ENCODE measurements at regions not wholly inside any gene's neighbourhood (a gene's known extent, or its start where the extent isn't known, plus 50 kb on each side); places are given as distances from the start of the nearest gene placed in this dataset.

- no peak for TF ChIP-seq CTCF (IDR thresholded peaks at IDR 0.05)
- no peak for TF ChIP-seq POLR2A (IDR thresholded peaks at IDR 0.05)
These were observed 675.3 kb downstream of the LTN1 start for GRCh38 chr21:28317177-28317950.
